GM23338 (cell line): ENCODE measurements at regions not wholly inside any gene's neighbourhood (a gene's known extent, or its start where the extent isn't known, plus 50 kb on each side); places are given as distances from the start of the nearest gene placed in this dataset.

Experiments used
- ETS1 ChIP-seq: IDR thresholded peaks from 2 replicates; pipeline ENCODE4 v1.6.1; 2016; ENCODE audit warnings: antibody characterized with exemption
- EZH2 ChIP-seq: fragments of 200-600 bp; sonication (generic); IDR thresholded peaks from one replicate; pipeline ENCODE4 v1.8.0; 2017; ENCODE audit warnings: antibody characterized with exemption, mild to moderate bottlenecking, low read depth; ENCODE audit not compliant: unreplicated experiment
- POLR2AphosphoS5 ChIP-seq: IDR thresholded peaks from 2 replicates; pipeline ENCODE4 v1.6.1; 2016; ENCODE audit warnings: antibody characterized with exemption, low read depth
- STAT1 ChIP-seq: IDR thresholded peaks from one replicate; pipeline ENCODE4 v1.6.1; 2016; ENCODE audit warnings: antibody characterized with exemption; ENCODE audit not compliant: unreplicated experiment
- TF ChIP-seq, protein P1 (sequence below): fragments of 250-450 bp; sonication (Bioruptor Pico); IDR thresholded peaks from 2 replicates; pipeline ENCODE4 v1.5.0; 2020; ENCODE audit warnings: mild to moderate bottlenecking, moderate library complexity
- TF ChIP-seq, protein P2 (sequence below), 2 experiments: fragments of 200-600 bp in 1 of 2; sonication (generic) in 1 of 2; conservative IDR thresholded peaks; 2 replicates each; pipeline versions ENCODE4 v1.5.1 to v1.6.1; 2016 to 2017; ENCODE audit warnings: antibody characterized with exemption in 2 of 2, low read depth in 2 of 2, mild to moderate bottlenecking in 2 of 2, moderate library complexity in 1 of 2

GRCh38 chr17:79224476-79224875 is 149.9 kb downstream of the ENGASE start:
- TF ChIP-seq, protein P1, sequence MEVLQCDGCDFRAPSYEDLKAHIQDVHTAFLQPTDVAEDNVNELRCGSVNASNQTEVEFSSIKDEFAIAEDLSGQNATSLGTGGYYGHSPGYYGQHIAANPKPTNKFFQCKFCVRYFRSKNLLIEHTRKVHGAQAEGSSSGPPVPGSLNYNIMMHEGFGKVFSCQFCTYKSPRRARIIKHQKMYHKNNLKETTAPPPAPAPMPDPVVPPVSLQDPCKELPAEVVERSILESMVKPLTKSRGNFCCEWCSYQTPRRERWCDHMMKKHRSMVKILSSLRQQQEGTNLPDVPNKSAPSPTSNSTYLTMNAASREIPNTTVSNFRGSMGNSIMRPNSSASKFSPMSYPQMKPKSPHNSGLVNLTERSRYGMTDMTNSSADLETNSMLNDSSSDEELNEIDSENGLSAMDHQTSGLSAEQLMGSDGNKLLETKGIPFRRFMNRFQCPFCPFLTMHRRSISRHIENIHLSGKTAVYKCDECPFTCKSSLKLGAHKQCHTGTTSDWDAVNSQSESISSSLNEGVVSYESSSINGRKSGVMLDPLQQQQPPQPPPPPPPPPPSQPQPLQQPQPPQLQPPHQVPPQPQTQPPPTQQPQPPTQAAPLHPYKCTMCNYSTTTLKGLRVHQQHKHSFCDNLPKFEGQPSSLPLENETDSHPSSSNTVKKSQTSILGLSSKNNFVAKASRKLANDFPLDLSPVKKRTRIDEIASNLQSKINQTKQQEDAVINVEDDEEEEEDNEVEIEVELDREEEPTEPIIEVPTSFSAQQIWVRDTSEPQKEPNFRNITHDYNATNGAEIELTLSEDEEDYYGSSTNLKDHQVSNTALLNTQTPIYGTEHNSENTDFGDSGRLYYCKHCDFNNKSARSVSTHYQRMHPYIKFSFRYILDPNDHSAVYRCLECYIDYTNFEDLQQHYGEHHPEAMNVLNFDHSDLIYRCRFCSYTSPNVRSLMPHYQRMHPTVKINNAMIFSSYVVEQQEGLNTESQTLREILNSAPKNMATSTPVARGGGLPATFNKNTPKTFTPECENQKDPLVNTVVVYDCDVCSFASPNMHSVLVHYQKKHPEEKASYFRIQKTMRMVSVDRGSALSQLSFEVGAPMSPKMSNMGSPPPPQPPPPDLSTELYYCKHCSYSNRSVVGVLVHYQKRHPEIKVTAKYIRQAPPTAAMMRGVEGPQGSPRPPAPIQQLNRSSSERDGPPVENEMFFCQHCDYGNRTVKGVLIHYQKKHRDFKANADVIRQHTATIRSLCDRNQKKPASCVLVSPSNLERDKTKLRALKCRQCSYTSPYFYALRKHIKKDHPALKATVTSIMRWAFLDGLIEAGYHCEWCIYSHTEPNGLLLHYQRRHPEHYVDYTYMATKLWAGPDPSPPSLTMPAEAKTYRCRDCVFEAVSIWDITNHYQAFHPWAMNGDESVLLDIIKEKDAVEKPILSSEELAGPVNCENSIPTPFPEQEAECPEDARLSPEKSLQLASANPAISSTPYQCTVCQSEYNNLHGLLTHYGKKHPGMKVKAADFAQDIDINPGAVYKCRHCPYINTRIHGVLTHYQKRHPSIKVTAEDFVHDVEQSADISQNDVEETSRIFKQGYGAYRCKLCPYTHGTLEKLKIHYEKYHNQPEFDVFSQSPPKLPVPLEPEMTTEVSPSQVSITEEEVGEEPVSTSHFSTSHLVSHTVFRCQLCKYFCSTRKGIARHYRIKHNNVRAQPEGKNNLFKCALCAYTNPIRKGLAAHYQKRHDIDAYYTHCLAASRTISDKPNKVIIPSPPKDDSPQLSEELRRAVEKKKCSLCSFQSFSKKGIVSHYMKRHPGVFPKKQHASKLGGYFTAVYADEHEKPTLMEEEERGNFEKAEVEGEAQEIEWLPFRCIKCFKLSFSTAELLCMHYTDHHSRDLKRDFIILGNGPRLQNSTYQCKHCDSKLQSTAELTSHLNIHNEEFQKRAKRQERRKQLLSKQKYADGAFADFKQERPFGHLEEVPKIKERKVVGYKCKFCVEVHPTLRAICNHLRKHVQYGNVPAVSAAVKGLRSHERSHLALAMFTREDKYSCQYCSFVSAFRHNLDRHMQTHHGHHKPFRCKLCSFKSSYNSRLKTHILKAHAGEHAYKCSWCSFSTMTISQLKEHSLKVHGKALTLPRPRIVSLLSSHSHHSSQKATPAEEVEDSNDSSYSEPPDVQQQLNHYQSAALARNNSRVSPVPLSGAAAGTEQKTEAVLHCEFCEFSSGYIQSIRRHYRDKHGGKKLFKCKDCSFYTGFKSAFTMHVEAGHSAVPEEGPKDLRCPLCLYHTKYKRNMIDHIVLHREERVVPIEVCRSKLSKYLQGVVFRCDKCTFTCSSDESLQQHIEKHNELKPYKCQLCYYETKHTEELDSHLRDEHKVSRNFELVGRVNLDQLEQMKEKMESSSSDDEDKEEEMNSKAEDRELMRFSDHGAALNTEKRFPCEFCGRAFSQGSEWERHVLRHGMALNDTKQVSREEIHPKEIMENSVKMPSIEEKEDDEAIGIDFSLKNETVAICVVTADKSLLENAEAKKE (CRISPR knock-in tag), result no peak
- TF ChIP-seq, protein P2, sequence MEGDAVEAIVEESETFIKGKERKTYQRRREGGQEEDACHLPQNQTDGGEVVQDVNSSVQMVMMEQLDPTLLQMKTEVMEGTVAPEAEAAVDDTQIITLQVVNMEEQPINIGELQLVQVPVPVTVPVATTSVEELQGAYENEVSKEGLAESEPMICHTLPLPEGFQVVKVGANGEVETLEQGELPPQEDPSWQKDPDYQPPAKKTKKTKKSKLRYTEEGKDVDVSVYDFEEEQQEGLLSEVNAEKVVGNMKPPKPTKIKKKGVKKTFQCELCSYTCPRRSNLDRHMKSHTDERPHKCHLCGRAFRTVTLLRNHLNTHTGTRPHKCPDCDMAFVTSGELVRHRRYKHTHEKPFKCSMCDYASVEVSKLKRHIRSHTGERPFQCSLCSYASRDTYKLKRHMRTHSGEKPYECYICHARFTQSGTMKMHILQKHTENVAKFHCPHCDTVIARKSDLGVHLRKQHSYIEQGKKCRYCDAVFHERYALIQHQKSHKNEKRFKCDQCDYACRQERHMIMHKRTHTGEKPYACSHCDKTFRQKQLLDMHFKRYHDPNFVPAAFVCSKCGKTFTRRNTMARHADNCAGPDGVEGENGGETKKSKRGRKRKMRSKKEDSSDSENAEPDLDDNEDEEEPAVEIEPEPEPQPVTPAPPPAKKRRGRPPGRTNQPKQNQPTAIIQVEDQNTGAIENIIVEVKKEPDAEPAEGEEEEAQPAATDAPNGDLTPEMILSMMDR (conservative IDR thresholded peaks at IDR 0.05; ENCODE audit: low read depth in 2 of 2), result no peak
- TF ChIP-seq ETS1 (no peak), POLR2AphosphoS5 (no peak), STAT1 (no peak), EZH2 (no peak)
